ENCODE measurements at regions not wholly inside any gene's neighbourhood (a gene's known extent, or its start where the extent isn't known, plus 50 kb on each side); places are given as distances from the start of the nearest gene placed in this dataset.

DNA sequence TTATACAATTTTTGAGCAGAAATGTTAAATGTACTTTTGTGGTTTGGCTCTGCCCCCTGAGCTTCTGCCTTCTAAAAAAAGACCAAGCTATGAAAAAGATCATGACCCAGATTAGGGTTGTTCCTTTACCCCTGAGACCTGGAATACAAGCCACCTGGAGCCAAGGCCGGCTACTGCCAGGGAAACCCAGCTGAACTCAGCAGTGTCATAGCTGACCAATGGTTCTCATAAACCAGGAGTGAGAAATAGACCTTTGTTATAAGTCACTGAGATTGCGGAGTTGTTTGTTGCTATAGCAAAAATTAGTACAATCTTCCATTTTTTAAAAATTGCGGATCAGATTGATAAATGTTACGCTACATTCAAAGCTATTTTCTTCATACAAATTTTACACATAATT is 1261.7 kb downstream of the ROBO1 start:
- TF ChIP-seq, protein P1, sequence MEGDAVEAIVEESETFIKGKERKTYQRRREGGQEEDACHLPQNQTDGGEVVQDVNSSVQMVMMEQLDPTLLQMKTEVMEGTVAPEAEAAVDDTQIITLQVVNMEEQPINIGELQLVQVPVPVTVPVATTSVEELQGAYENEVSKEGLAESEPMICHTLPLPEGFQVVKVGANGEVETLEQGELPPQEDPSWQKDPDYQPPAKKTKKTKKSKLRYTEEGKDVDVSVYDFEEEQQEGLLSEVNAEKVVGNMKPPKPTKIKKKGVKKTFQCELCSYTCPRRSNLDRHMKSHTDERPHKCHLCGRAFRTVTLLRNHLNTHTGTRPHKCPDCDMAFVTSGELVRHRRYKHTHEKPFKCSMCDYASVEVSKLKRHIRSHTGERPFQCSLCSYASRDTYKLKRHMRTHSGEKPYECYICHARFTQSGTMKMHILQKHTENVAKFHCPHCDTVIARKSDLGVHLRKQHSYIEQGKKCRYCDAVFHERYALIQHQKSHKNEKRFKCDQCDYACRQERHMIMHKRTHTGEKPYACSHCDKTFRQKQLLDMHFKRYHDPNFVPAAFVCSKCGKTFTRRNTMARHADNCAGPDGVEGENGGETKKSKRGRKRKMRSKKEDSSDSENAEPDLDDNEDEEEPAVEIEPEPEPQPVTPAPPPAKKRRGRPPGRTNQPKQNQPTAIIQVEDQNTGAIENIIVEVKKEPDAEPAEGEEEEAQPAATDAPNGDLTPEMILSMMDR (IDR thresholded peaks at IDR 0.05): no peak
- TF ChIP-seq POLR2A (IDR thresholded peaks at IDR 0.05): no peak

Data from esophagus squamous epithelium (tissue), 4 donors.